Endothelial cell of umbilical vein (primary cell): ENCODE measurements at regions not wholly inside any gene's neighbourhood (a gene's known extent, or its start where the extent isn't known, plus 50 kb on each side); places are given as distances from the start of the nearest gene placed in this dataset.

Experiments used
- BruUV-seq: library from RNA; stranded (reverse); fragments of 400-500 nt; replicated peaks from 2 replicates; lab custom pipeline; 2021; lab: Mats Ljungman, UMichigan
- CTCF ChIA-PET: fragments of 300-600, 350-600 bp; sonication (Branson Sonifier 250); formaldehyde crosslinking; loops from one replicate; lab custom pipeline; 2021; ENCODE audit warnings: antibody characterized with exemption, inconsistent platforms; lab: Charles Lee
- POLR2A ChIA-PET: fragments of 300-600, 350-600 bp; sonication (Branson Sonifier 250); formaldehyde crosslinking; loops from one replicate; lab custom pipeline; 2021; ENCODE audit warnings: antibody characterized with exemption, inconsistent platforms; lab: Charles Lee
- DNase-seq: peaks from one replicate; pipeline ENCODE4 v3.0.0-alpha.2; 2011; ENCODE audit warnings: low read depth, low spot score
- FAIRE-seq: peaks from 2 replicates; lab custom pipeline; 2011; peaks lifted over from hg19 to GRCh38; lab: Jason Lieb, UNC
- H2AFZ ChIP-seq: 2 replicates; pipeline ENCODE4 v1.6.0; 2012; ENCODE audit warnings: low read depth, low read length, control low read depth, inconsistent platforms
- H3K27ac ChIP-seq: 2 replicates; pipeline ENCODE4 v1.5.1; 2011; ENCODE audit warnings: low read depth, mild to moderate bottlenecking, control low read depth, low read length, moderate library complexity; ENCODE audit not compliant: insufficient read depth
- H3K27me3 ChIP-seq, 2 experiments: 2 replicates each; pipeline versions ENCODE4 v1.6.0 to v1.6.1; 2011; ENCODE audit warnings: low read length in 2 of 2, mixed read lengths in 1 of 2; ENCODE audit not compliant: control insufficient read depth in 2 of 2, insufficient read depth in 2 of 2
- H3K36me3 ChIP-seq, 2 experiments: 2 replicates in 1 of 2; 3 replicates in 1 of 2; pipeline ENCODE4 v1.5.1; 2011; ENCODE audit warnings: low read length in 2 of 2, mild to moderate bottlenecking in 1 of 2, moderate library complexity in 1 of 2; ENCODE audit not compliant: control insufficient read depth in 2 of 2, insufficient read depth in 2 of 2; ENCODE audit errors: extremely low read depth in 1 of 2
- H3K4me1 ChIP-seq: 3 replicates; pipeline ENCODE4 v1.5.1; 2011; ENCODE audit warnings: mild to moderate bottlenecking, low read length; ENCODE audit not compliant: control insufficient read depth, insufficient read depth; ENCODE audit errors: extremely low read depth
- H3K4me2 ChIP-seq: 2 replicates; pipeline ENCODE4 v1.6.1; 2011; ENCODE audit warnings: low read length, control low read depth, mixed read lengths; ENCODE audit not compliant: insufficient read depth
- H3K4me3 ChIP-seq, 3 experiments: fragments of 200-600 bp in 1 of 3; sonication (generic), shearing (Covaris generic) in 1 of 3; replicated peaks in 1 of 3; 2 replicates each; pipeline ENCODE4 v1.5.1; 2011 to 2016; ENCODE audit warnings: control low read depth in 3 of 3, low read length in 3 of 3, mild to moderate bottlenecking in 2 of 3, inconsistent platforms in 1 of 3, low read depth in 1 of 3, moderate library complexity in 1 of 3; ENCODE audit not compliant: insufficient read depth in 1 of 3
- H3K79me2 ChIP-seq: 2 replicates; pipeline ENCODE4 v1.6.0; 2012; ENCODE audit warnings: low read length, inconsistent platforms; ENCODE audit not compliant: control insufficient read depth, insufficient read depth
- H3K9ac ChIP-seq: replicated peaks from 2 replicates; pipeline ENCODE3; 2011; ENCODE audit warnings: low read length, control low read depth; ENCODE audit not compliant: insufficient read depth; ENCODE audit errors: extremely low read depth
- H3K9me1 ChIP-seq: replicated peaks from 3 replicates; pipeline ENCODE4 v1.6.0; 2011; ENCODE audit warnings: mild to moderate bottlenecking, low read length; ENCODE audit not compliant: control insufficient read depth, insufficient read depth; ENCODE audit errors: extremely low read depth
- H3K9me3 ChIP-seq: replicated peaks from 2 replicates; pipeline ENCODE4 v1.5.1; 2012; ENCODE audit warnings: low read length, inconsistent platforms; ENCODE audit not compliant: control insufficient read depth, insufficient read depth
- H4K20me1 ChIP-seq: replicated peaks from 2 replicates; pipeline ENCODE3; 2011; ENCODE audit warnings: mild to moderate bottlenecking, low read length; ENCODE audit not compliant: control insufficient read depth, insufficient read depth; ENCODE audit errors: extremely low read depth
- CTCF ChIP-seq, 2 donors: IDR thresholded peaks; 1 replicate in 1 of 2; 2 replicates in 1 of 2; pipeline ENCODE4 v1.5.1; 2011; ENCODE audit warnings: low read length in 2 of 2, mild to moderate bottlenecking in 2 of 2, moderate library complexity in 2 of 2, control low read depth in 1 of 2, inconsistent platforms in 1 of 2, low read depth in 1 of 2; ENCODE audit not compliant: insufficient read depth in 1 of 2; ENCODE audit errors: extremely low read depth in 1 of 2
- EZH2 ChIP-seq: IDR thresholded peaks from 2 replicates; pipeline ENCODE4 v1.6.1; 2012; ENCODE audit warnings: borderline replicate concordance, low read depth, mild to moderate bottlenecking, moderate library complexity, low read length, inconsistent platforms; ENCODE audit not compliant: severe bottlenecking
- FOS ChIP-seq: IDR thresholded peaks from 2 replicates; pipeline ENCODE4 v1.6.1; 2011; ENCODE audit warnings: mild to moderate bottlenecking, low read length, moderate library complexity, borderline replicate concordance; ENCODE audit not compliant: insufficient read depth
- GATA2 ChIP-seq: IDR thresholded peaks from 2 replicates; pipeline ENCODE4 v1.7.0; 2011; ENCODE audit warnings: low read depth, mild to moderate bottlenecking, moderate library complexity, mixed read lengths, low read length; ENCODE audit not compliant: insufficient read length, insufficient read depth
- JUN ChIP-seq: IDR thresholded peaks from 2 replicates; pipeline ENCODE4 v1.6.1; 2011; ENCODE audit warnings: borderline replicate concordance, low read depth; ENCODE audit not compliant: insufficient read length, insufficient read depth
- MAX ChIP-seq: IDR thresholded peaks from 2 replicates; pipeline ENCODE4 v1.6.1; 2011; ENCODE audit not compliant: insufficient read depth, insufficient read length
- MYC ChIP-seq: IDR thresholded peaks from one replicate; pipeline ENCODE4 v1.6.1; 2011; ENCODE audit warnings: mild to moderate bottlenecking, low read depth, low read length
- POLR2A ChIP-seq: IDR thresholded peaks from 2 replicates; pipeline ENCODE4 v1.6.1; 2012; ENCODE audit warnings: low read depth, mild to moderate bottlenecking, control low read depth, low read length
- POLR2AphosphoS5 ChIP-seq: IDR thresholded peaks from 2 replicates; pipeline ENCODE4 v1.6.1; 2012; ENCODE audit warnings: low read depth, mild to moderate bottlenecking, control low read depth, low read length, moderate library complexity; ENCODE audit not compliant: insufficient read depth
- dilution Hi-C: fragments of 300-500 bp; cut with MboI; formaldehyde crosslinking; loops from one replicate; pipeline ENCODE4 v1.15.0; 2019; ENCODE audit warnings: low sequenced_read_pairs; ENCODE audit not compliant: extremely low pct_ligation_motif_present
- intact Hi-C: fragments of 100-400 bp; cut with micrococcal nuclease; formaldehyde crosslinking; loops from one replicate; pipeline ENCODE4 v1.10.0; 2022

- intact Hi-C loops (no loop called here), dilution Hi-C loops (no loop called here)
- H3K9me1 ChIP-seq = no peaks in the 10 kb centered on the region
- no peak overlapping the region for H3K4me2 ChIP-seq
- H3K4me1 ChIP-seq = no peaks in the 10 kb centered on the region
- no peak overlapping the region for H2AFZ ChIP-seq
- FAIRE-seq = no peak
- no peak for DNase-seq
- POLR2A ChIA-PET = no interaction called here
- CTCF ChIA-PET = no interaction called here
- no peaks in the 10 kb centered on the region for H4K20me1 ChIP-seq
- TF ChIP-seq EZH2 = no peak
- TF ChIP-seq CTCF (IDR thresholded peaks at IDR 0.05; ENCODE audit: extremely low read depth in 1 of 2, insufficient read depth in 1 of 2, low read depth in 1 of 2, low read length in 2 of 2) = no peak
- no peak for TF ChIP-seq MAX
- TF ChIP-seq GATA2 = no peak
- TF ChIP-seq FOS = no peak
- no peak for TF ChIP-seq POLR2AphosphoS5
- TF ChIP-seq JUN = no peak
- no peak for TF ChIP-seq MYC
- TF ChIP-seq POLR2A = no peak
- no peak overlapping the region for H3K27ac ChIP-seq
- H3K36me3 ChIP-seq = no peaks in the 10 kb centered on the region
- no peaks in the 10 kb centered on the region for H3K79me2 ChIP-seq
- no TSS peak for BruUV-seq
- no peak overlapping the region for H3K9ac ChIP-seq
- no peaks in the 10 kb centered on the region for H3K9me3 ChIP-seq
- H3K27me3 ChIP-seq = no peaks in the 10 kb centered on the region
- no peak overlapping the region for H3K4me3 ChIP-seq
Observed at GRCh38 chr14:104503691-104504090, 75.9 kb upstream of the C14orf180 start.
